RWPE2 (cell line): ENCODE measurements at regions not wholly inside any gene's neighbourhood (a gene's known extent, or its start where the extent isn't known, plus 50 kb on each side); places are given as distances from the start of the nearest gene placed in this dataset.

Experiments used
- ATAC-seq: fragments of 200-7000 bp; cut with Tn5 transposase; 3 replicates; pipeline ENCODE4 v1.9.1; 2021; ENCODE audit warnings: low read depth
- DNase-seq: peaks from one replicate; pipeline ENCODE4 v3.0.0-alpha.2; 2020; ENCODE audit warnings: low spot score
- H3K27ac ChIP-seq: fragments of 450-650 bp; 2 replicates; pipeline ENCODE4 v1.5.1; 2017; ENCODE audit warnings: mild to moderate bottlenecking; ENCODE audit not compliant: poor library complexity, severe bottlenecking
- H3K27me3 ChIP-seq: fragments of 250-450 bp; sonication (Bioruptor Pico); 2 replicates; pipeline ENCODE4 v1.5.1; 2021; ENCODE audit warnings: mild to moderate bottlenecking, moderate library complexity; ENCODE audit not compliant: insufficient read depth, poor library complexity, severe bottlenecking
- H3K36me3 ChIP-seq: fragments of 250-450 bp; sonication (Bioruptor Pico); 2 replicates; pipeline ENCODE4 v1.5.1; 2020; ENCODE audit warnings: low read depth, mild to moderate bottlenecking, moderate library complexity
- H3K4me1 ChIP-seq: fragments of 250-450 bp; sonication (Bioruptor Pico); 2 replicates; pipeline ENCODE4 v1.5.1; 2021; ENCODE audit warnings: mild to moderate bottlenecking, moderate library complexity; ENCODE audit not compliant: insufficient read depth, poor library complexity, severe bottlenecking
- H3K4me3 ChIP-seq: fragments of 250-450 bp; sonication (Bioruptor Pico); 2 replicates; pipeline ENCODE4 v1.5.1; 2021; ENCODE audit warnings: mild to moderate bottlenecking, moderate library complexity; ENCODE audit not compliant: severe bottlenecking
- H3K9me3 ChIP-seq: fragments of 250-450 bp; sonication (Bioruptor Pico); 2 replicates; pipeline ENCODE4 v1.5.1; 2021; ENCODE audit warnings: mild to moderate bottlenecking, moderate library complexity; ENCODE audit not compliant: severe bottlenecking
- TF ChIP-seq, protein P1 (sequence below): fragments of 450-650 bp; IDR thresholded peaks from one replicate; pipeline ENCODE4 v1.5.1; 2017; ENCODE audit warnings: mild to moderate bottlenecking, moderate library complexity; ENCODE audit not compliant: poor library complexity, severe bottlenecking

DNA sequence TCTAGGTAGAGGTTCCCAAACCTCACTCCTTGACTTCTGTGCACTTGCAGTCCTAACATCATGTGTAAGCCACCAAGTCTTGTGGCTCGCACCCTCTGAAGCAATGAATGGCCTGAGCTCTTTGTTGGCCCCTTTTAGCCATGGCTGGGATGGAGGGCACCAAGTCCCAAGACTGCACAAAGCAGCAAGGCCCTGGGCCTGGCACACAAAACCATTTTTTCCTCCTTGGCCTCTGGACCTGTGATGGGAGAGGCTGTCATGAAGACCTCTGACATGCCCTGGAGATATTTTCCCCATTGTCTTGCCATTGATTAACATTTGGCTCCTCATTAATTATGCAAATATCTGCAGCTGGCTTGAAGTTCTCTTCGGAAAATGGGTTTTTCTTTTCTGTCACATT is 60.3 kb upstream of the MALRD1 start:
- Histone ChIP-seq H3K36me3 (no peaks in the 10 kb centered on the region), H3K9me3 (no peaks in the 10 kb centered on the region), H3K27me3 (no peaks in the 10 kb centered on the region), H3K27ac (no peak overlapping the region), H3K4me3 (no peak overlapping the region), H3K4me1 (no peaks in the 10 kb centered on the region)
- no peak for DNase-seq
- ATAC-seq, result no peak
- TF ChIP-seq, protein P1, sequence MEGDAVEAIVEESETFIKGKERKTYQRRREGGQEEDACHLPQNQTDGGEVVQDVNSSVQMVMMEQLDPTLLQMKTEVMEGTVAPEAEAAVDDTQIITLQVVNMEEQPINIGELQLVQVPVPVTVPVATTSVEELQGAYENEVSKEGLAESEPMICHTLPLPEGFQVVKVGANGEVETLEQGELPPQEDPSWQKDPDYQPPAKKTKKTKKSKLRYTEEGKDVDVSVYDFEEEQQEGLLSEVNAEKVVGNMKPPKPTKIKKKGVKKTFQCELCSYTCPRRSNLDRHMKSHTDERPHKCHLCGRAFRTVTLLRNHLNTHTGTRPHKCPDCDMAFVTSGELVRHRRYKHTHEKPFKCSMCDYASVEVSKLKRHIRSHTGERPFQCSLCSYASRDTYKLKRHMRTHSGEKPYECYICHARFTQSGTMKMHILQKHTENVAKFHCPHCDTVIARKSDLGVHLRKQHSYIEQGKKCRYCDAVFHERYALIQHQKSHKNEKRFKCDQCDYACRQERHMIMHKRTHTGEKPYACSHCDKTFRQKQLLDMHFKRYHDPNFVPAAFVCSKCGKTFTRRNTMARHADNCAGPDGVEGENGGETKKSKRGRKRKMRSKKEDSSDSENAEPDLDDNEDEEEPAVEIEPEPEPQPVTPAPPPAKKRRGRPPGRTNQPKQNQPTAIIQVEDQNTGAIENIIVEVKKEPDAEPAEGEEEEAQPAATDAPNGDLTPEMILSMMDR, result no peak
